Transverse colon (tissue), 4 donors: ENCODE measurements at regions not wholly inside any gene's neighbourhood (a gene's known extent, or its start where the extent isn't known, plus 50 kb on each side); places are given as distances from the start of the nearest gene placed in this dataset.

ENCODE experiments used
- POLR2AphosphoS5 ChIP-seq, 3 donors: sonication (generic); formaldehyde crosslinking; IDR thresholded peaks; one replicate each; pipeline ENCODE4 v1.6.1; 2016; ENCODE audit warnings: antibody characterized with exemption in 3 of 3
- TF ChIP-seq, protein P1 (sequence below), 5 experiments: fragments of 200-600 bp in 3 of 5; fragments of 450-650 bp in 2 of 5; sonication (generic) in 3 of 5; IDR thresholded peaks; 1 replicate in 2 of 5; 2 replicates in 3 of 5; pipeline ENCODE4 v1.5.1; 2016 to 2017; ENCODE audit warnings: antibody characterized with exemption in 5 of 5, inconsistent platforms in 3 of 5, mild to moderate bottlenecking in 2 of 5, moderate library complexity in 1 of 5

DNA sequence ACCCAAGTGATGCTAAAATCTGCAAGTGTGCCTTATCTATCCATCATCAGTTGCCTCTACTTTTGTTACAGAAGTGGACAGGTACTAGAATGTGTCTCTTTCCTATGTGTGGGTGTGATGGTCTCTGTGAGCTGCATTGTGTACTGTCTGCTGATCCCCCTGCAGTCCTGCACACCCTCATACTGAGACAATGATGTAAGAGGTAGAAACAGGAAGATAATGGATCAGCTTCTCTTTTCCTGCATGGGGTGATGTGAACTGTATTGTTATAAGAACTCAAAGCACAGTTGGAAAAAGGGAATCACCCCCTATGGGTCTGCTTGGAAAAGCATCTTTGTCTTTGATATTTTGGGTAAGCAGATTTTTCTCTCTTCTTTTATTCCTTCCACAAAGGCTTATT is 537.6 kb upstream of the CDH2 start:
- TF ChIP-seq, protein P1, sequence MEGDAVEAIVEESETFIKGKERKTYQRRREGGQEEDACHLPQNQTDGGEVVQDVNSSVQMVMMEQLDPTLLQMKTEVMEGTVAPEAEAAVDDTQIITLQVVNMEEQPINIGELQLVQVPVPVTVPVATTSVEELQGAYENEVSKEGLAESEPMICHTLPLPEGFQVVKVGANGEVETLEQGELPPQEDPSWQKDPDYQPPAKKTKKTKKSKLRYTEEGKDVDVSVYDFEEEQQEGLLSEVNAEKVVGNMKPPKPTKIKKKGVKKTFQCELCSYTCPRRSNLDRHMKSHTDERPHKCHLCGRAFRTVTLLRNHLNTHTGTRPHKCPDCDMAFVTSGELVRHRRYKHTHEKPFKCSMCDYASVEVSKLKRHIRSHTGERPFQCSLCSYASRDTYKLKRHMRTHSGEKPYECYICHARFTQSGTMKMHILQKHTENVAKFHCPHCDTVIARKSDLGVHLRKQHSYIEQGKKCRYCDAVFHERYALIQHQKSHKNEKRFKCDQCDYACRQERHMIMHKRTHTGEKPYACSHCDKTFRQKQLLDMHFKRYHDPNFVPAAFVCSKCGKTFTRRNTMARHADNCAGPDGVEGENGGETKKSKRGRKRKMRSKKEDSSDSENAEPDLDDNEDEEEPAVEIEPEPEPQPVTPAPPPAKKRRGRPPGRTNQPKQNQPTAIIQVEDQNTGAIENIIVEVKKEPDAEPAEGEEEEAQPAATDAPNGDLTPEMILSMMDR (IDR thresholded peaks at IDR 0.05), result no peak
- no peak for TF ChIP-seq POLR2AphosphoS5 (IDR thresholded peaks at IDR 0.05)
